Progenitor cell of endocrine pancreas (in vitro differentiated cells): ENCODE measurements at regions not wholly inside any gene's neighbourhood (a gene's known extent, or its start where the extent isn't known, plus 50 kb on each side); places are given as distances from the start of the nearest gene placed in this dataset.
"Not testable (repeated sequence)": the region's sequence is repeated elsewhere in the genome, so short reads cannot be mapped to it uniquely, and the experiment has no call there.

Experiments
- DNase-seq: peaks from one replicate; pipeline ENCODE4 v3.0.0; 2021; ENCODE audit warnings: low spot score; ENCODE audit not compliant: unreplicated experiment
- H3K27ac Mint-ChIP-seq: 2 replicates; pipeline ENCODE4 v1.8.0; 2021; ENCODE audit warnings: mild to moderate bottlenecking, moderate library complexity, mixed read lengths
- H3K27me3 Mint-ChIP-seq: 2 replicates; pipeline ENCODE4 v1.8.0; 2021; ENCODE audit warnings: mixed read lengths
- H3K36me3 Mint-ChIP-seq: 2 replicates; pipeline ENCODE4 v1.8.0; 2022; ENCODE audit warnings: mixed read lengths; ENCODE audit not compliant: insufficient read depth
- H3K4me1 Mint-ChIP-seq: 2 replicates; pipeline ENCODE4 v1.8.0; 2021; ENCODE audit warnings: low read depth, mixed read lengths
- H3K4me3 Mint-ChIP-seq: 2 replicates; pipeline ENCODE4 v1.8.0; 2021; ENCODE audit warnings: low read depth, mild to moderate bottlenecking, moderate library complexity, mixed read lengths
- H3K9me3 Mint-ChIP-seq: 2 replicates; pipeline ENCODE4 v1.8.0; 2021; ENCODE audit warnings: low read depth, mixed read lengths
- CTCF ChIP-seq: fragments of 200-600 bp; sonication (generic); IDR thresholded peaks from one replicate; pipeline ENCODE4 v1.5.0; 2021; ENCODE audit warnings: antibody characterized with exemption, mild to moderate bottlenecking; ENCODE audit not compliant: unreplicated experiment

- Mint-ChIP-seq H3K4me1 (peaks cover 5% of the 10 kb centered on the region), H3K36me3 (no peaks in the 10 kb centered on the region), H3K9me3 (no peaks in the 10 kb centered on the region), H3K27me3 (no peaks in the 10 kb centered on the region), H3K4me3 (no peak overlapping the region), H3K27ac (no peak overlapping the region)
- no peak for DNase-seq
- no peak for TF ChIP-seq CTCF
Observed at GRCh38 chr6:86782328-86782727, 155.0 kb upstream of the HTR1E start.

GRCh38 chr6:86780923-86781322 is 156.4 kb upstream of the HTR1E start:
- Mint-ChIP-seq H3K4me3 (no peak overlapping the region), H3K36me3 (no peaks in the 10 kb centered on the region), H3K4me1 (peaks cover 5% of the 10 kb centered on the region), H3K27me3 (no peaks in the 10 kb centered on the region), H3K27ac (no peak overlapping the region), H3K9me3 (no peaks in the 10 kb centered on the region)
- no peak for DNase-seq
- no peak for TF ChIP-seq CTCF

- TF ChIP-seq CTCF = no peak
- H3K4me1 Mint-ChIP-seq = no peaks in the 10 kb centered on the region
- no peaks in the 10 kb centered on the region for H3K36me3 Mint-ChIP-seq
- peaks cover 3% of the 10 kb centered on the region for H3K9me3 Mint-ChIP-seq
- no peak overlapping the region for H3K4me3 Mint-ChIP-seq
- no peak for DNase-seq
- no peaks in the 10 kb centered on the region for H3K27me3 Mint-ChIP-seq
- H3K27ac Mint-ChIP-seq = no peak overlapping the region
Observed at GRCh38 chr6:86775893-86776292, 161.4 kb upstream of the HTR1E start.

DNA sequence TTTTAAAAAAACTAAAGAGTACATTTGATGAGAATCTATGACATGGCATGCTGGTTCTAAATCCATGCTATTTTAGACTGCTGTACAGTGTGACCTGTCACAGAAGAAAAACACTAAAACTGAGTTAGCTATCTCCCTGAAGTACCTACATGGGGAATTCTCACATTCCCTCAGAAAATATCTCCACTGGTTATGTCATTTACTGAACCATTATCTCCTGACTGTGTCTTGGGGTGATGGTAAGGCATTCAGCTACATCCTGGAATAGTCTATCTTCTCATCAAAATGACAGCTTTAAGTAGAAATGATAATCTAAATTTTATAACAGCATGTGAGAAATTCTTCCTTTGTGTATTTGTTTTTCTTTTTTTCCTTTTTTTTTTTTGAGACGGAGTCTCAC is 172.1 kb upstream of the HTR1E start:
- Mint-ChIP-seq H3K4me1 (no peaks in the 10 kb centered on the region), H3K27ac (no peak overlapping the region), H3K27me3 (no peaks in the 10 kb centered on the region), H3K9me3 (peaks cover 11% of the 10 kb centered on the region), H3K36me3 (no peaks in the 10 kb centered on the region), H3K4me3 (no peak overlapping the region)
- no peak for TF ChIP-seq CTCF
- no peak for DNase-seq

GRCh38 chr6:86759953-86760352 is 177.4 kb upstream of the HTR1E start:
- DNase-seq, H3K9me3 Mint-ChIP-seq, H3K36me3 Mint-ChIP-seq, H3K4me3 Mint-ChIP-seq, H3K27me3 Mint-ChIP-seq, H3K4me1 Mint-ChIP-seq, H3K27ac Mint-ChIP-seq: not testable (repeated sequence)

DNA sequence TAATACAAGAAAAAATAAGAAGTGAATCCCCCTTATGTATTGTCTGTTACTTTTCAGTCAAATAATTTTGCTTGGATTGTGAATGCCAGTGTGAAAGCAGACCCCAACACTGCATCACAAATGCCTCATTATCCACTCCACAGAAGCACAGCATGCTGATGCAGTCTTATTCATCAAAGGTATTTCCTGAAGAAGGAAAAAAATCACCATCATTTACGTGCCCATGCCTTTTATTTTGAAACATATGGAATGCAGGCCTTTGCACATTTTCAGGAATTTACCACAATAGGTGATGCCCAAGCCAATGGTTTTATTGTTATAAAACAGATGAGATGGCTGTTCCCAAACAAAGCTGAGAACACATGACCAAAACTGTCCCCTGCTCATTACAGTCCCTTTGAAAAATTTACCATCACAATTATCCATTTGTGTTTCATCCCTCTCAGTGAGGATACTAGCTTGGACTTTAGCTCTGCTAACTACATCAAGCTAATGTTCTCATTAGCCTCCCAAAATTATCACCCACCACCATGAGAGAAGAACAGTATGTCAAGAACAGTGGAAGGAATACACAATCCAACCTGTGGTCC is 180.6 kb upstream of the HTR1E start:
- no peak for DNase-seq
- H3K27me3 Mint-ChIP-seq = no peaks in the 10 kb centered on the region
- peaks cover 9% of the 10 kb centered on the region for H3K9me3 Mint-ChIP-seq

More for the DNA sequence above, 180.6 kb upstream of the HTR1E start:
- no peaks in the 10 kb centered on the region for H3K36me3 Mint-ChIP-seq
- no peak for TF ChIP-seq CTCF
- H3K27ac Mint-ChIP-seq = no peak overlapping the region
- H3K4me3 Mint-ChIP-seq = no peak overlapping the region
- H3K4me1 Mint-ChIP-seq = no peaks in the 10 kb centered on the region
